Heart left ventricle (tissue), 16 donors: ENCODE measurements at regions not wholly inside any gene's neighbourhood (a gene's known extent, or its start where the extent isn't known, plus 50 kb on each side); places are given as distances from the start of the nearest gene placed in this dataset.

Source experiments
- ATAC-seq, 4 donors: fragments of 200-7000 bp; cut with Tn5 transposase; one replicate each; pipeline ENCODE4 v1.9.1; 2020 to 2022; ENCODE audit warnings: moderate library complexity in 4 of 4, mild to moderate bottlenecking in 3 of 4, moderate number of reproducible peaks in 1 of 4
- DNase-seq, 5 donors: peaks; one replicate each; pipeline ENCODE4 v3.0.0-alpha.2; 2020
- H3K27ac ChIP-seq, 12 donors: fragments of 200-600 bp; sonication (generic) in 4 of 12; one replicate each; pipeline versions ENCODE4 v1.5.0 to v1.8.0; 2016 to 2022; ENCODE audit warnings: mild to moderate bottlenecking in 2 of 12
- H3K27me3 ChIP-seq, 9 donors: fragments of 200-600 bp; sonication (generic) in 2 of 9; one replicate each; pipeline versions ENCODE4 v1.5.1 to v1.8.0; 2016 to 2022; ENCODE audit warnings: mild to moderate bottlenecking in 3 of 9
- H3K36me3 ChIP-seq, 9 donors: fragments of 200-600 bp; sonication (generic) in 2 of 9; one replicate each; pipeline versions ENCODE4 v1.5.0 to v1.8.0; 2018 to 2022; ENCODE audit warnings: mild to moderate bottlenecking in 2 of 9
- H3K4me1 ChIP-seq, 12 donors: fragments of 200-600 bp; sonication (generic) in 4 of 12; one replicate each; pipeline versions ENCODE4 v1.5.0 to v1.8.0; 2016 to 2022; ENCODE audit warnings: mild to moderate bottlenecking in 3 of 12
- H3K4me3 ChIP-seq, 12 donors: fragments of 200-600 bp; sonication (generic) in 4 of 12; one replicate each; pipeline versions ENCODE4 v1.5.0 to v1.8.0; 2017 to 2022; ENCODE audit warnings: mild to moderate bottlenecking in 9 of 12, moderate library complexity in 4 of 12
- H3K9me3 ChIP-seq, 12 donors: fragments of 200-600 bp; sonication (generic) in 4 of 12; one replicate each; pipeline versions ENCODE4 v1.5.0 to v1.8.0; 2016 to 2022; ENCODE audit warnings: mild to moderate bottlenecking in 1 of 12
- POLR2A ChIP-seq, 2 donors: fragments of 450-650 bp; IDR thresholded peaks; one replicate each; pipeline ENCODE4 v1.6.1; 2017; ENCODE audit warnings: antibody characterized with exemption in 2 of 2, mild to moderate bottlenecking in 2 of 2, moderate library complexity in 2 of 2
- WGBS, 4 donors: extraction: QIAGEN DNeasy Blood & Tissue Kit in 2 of 4; methylation state at CpG; one replicate each; pipeline versions ENCODE4 v1.1.5 to v1.1.7; 2013 to 2018; 5-methylcytosine and 5-hydroxymethylcytosine counted together
- intact Hi-C, 10 donors: fragments of 100-400 bp; cut with DNase I; formaldehyde crosslinking; loops; one replicate each; pipeline versions ENCODE4 v1.11.1 to v1.14.2; 2022
- TF ChIP-seq, protein P1 (sequence below), 12 donors: fragments of 200-600 bp; sonication (generic) in 4 of 12; IDR thresholded peaks; one replicate each; pipeline versions ENCODE4 v1.5.0 to v1.8.0; 2018 to 2022; ENCODE audit warnings: antibody characterized with exemption in 12 of 12, mild to moderate bottlenecking in 5 of 12
- donor health status: ischemic (EF 13 %, LVEDD 7.1; RV severe dilation, severe dysfunction).
- donor health status: healthy with polysubstance abuse.
- donor health status: DM: no; HTN: yes; CAD: no.
- donor health status: DM: no; HTN: no; CAD: no.
- donor health status: ischemic (EF 25% LVEDD 6.9; RV normal size, moderate dysfunction).
- donor health status: ischemic (EF 25% LVEDD 5.7; RV mildly dilated, moderate dysfunction).
- donor health status: healthy.
- donor health status: DM: yes; HTN: yes; CAD: no.
- donor health status: ischemic (EF 35%, LVEDD 5.7; RV mildly dilated, moderate dysfunction).
- donor health status: nonischemic (EF 11% LVEDD 7.7; RV severe dilation, severe dysfunction).
- donor health status: DM: yes; HTN: yes; CAD: no.
- donor health status: PGD.
- donor health status: ischemic (EF 29% LVEDD 5.4; RV normal size, mild dysfunction).
- donor health status: nonischemic (EF 23%, LVEDD 6.1; RV moderate dilation, normal function).

DNA sequence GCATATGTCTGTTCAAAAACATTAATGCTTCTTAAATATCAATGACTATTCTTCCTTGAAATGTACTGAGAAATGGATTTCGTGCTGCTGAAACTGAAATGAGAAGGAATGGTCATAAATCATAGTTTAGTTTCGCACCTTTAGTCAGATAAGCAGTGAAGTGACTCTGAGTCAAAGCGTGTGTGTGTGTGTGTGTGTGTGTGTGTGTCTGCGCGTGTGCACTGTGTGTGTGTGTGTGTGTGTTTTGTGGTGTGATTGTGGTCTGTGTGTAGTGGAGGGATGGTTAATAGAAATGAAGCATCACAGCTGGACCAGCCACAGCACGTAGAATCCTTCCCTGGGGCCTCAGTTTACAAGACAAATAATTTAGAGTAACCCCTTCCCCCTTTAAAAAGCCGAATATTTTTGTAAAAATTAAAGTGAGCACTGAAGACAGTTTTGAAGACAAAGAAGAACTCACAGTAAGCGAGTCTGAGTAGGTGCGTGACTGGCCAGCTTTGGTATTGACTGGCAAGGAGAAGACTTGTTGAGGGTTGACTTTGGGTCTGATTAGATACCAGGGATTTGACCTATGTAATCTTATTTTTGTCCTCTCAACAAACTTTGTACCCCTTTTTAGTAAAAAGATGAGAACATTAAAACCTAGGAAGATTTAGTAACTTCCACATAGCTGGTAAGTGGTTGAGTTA is 202.0 kb upstream of the IL12A start:
- DNase-seq: no peak
- Histone ChIP-seq H3K27ac (peak overlapping the region in 2 of 12 donors; percentile 5 to 71), H3K27me3 (no peaks in the 10 kb centered on the region), H3K4me1 (peaks cover 0 to 42% (median 22%) of the 10 kb centered on the region in 12 donors), H3K4me3 (no peak overlapping the region), H3K36me3 (no peaks in the 10 kb centered on the region), H3K9me3 (no peaks in the 10 kb centered on the region)
- TF ChIP-seq, protein P1, sequence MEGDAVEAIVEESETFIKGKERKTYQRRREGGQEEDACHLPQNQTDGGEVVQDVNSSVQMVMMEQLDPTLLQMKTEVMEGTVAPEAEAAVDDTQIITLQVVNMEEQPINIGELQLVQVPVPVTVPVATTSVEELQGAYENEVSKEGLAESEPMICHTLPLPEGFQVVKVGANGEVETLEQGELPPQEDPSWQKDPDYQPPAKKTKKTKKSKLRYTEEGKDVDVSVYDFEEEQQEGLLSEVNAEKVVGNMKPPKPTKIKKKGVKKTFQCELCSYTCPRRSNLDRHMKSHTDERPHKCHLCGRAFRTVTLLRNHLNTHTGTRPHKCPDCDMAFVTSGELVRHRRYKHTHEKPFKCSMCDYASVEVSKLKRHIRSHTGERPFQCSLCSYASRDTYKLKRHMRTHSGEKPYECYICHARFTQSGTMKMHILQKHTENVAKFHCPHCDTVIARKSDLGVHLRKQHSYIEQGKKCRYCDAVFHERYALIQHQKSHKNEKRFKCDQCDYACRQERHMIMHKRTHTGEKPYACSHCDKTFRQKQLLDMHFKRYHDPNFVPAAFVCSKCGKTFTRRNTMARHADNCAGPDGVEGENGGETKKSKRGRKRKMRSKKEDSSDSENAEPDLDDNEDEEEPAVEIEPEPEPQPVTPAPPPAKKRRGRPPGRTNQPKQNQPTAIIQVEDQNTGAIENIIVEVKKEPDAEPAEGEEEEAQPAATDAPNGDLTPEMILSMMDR (IDR thresholded peaks at IDR 0.05): no peak
- no peak for TF ChIP-seq POLR2A (IDR thresholded peaks at IDR 0.05)
- 91 to 94% (median 92%) methylated on average over 9 of the region's 9 CpGs for WGBS, 4 donors
- no peak for ATAC-seq
- intact Hi-C loops: no loop called here

DNA sequence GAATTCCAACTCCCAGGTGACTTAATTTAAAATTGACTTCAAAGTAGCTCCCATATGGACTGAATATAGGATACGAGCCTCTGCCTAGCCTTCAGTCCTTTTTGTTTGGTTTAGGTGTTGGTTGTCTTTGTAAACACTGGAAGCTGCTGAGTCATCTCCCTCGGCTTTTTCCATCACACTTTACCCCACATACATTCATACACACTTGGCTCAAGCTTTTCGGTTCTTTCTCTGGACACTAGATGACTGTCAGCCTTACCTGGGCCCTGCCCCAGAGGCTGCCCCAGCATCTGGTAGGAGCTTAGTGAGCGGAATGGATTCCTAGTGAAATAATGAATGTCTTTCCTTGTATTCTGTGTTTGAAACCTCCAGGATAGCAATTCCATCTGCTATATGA is 201.5 kb upstream of the IL12A start:
- Histone ChIP-seq H3K27me3 (no peaks in the 10 kb centered on the region), H3K27ac (peak overlapping the region in 3 of 12 donors; percentile 5 to 71 (median 36)), H3K36me3 (no peaks in the 10 kb centered on the region), H3K9me3 (no peaks in the 10 kb centered on the region), H3K4me1 (peaks cover 0 to 45% (median 22%) of the 10 kb centered on the region in 12 donors), H3K4me3 (no peak overlapping the region)
- intact Hi-C loops: no loop called here
- DNase-seq (no peak), ATAC-seq (peak in 3 of 4 donors; percentile 33 to 54 (median 37))
- TF ChIP-seq, protein P1 (IDR thresholded peaks at IDR 0.05): no peak
- TF ChIP-seq POLR2A (IDR thresholded peaks at IDR 0.05): no peak
- WGBS, 4 donors: 64 to 73% (median 69%) methylated on average over 4 of the region's 4 CpGs

GRCh38 chr3:159787794-159788205 is 200.8 kb upstream of the IL12A start:
- intact Hi-C loops: loop anchor here in 1 of 10 donors (1.0 kb wide), 1 partner anchor 16 kb away; no protein-coding TSS in a partner anchor
- Histone ChIP-seq H3K36me3 (no peaks in the 10 kb centered on the region), H3K4me1 (peaks cover 0 to 51% (median 25%) of the 10 kb centered on the region in 12 donors), H3K9me3 (no peaks in the 10 kb centered on the region), H3K27ac (peak overlapping the region in 7 of 12 donors; percentile 3 to 71 (median 15)), H3K4me3 (no peak overlapping the region), H3K27me3 (no peaks in the 10 kb centered on the region)
- TF ChIP-seq POLR2A (IDR thresholded peaks at IDR 0.05): no peak
- TF ChIP-seq, protein P1 (IDR thresholded peaks at IDR 0.05): no peak
- peak in 2 of 4 donors; percentile 24 to 47 for ATAC-seq
- DNase-seq: no peak
- 33 to 72% (median 56%) methylated on average over 5 of the region's 5 CpGs for WGBS, 4 donors

DNA sequence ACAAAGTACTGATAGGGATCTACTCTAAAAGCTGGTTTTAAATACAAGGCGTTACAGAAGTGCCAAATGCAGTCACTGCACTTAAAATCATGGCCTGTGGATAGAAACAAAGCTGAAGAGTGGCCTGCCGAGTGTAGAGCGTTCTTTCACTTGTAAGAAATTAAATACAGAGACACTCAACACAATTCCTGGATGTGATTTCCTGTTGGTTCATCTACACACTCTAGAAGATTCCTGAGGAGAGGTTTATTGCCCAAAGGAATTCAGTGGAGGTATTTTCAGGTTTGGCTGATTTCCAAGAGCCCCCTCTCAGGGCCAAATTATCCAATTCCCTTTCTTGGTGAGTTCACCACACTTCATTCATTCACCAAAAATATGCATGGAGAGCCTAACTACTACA is 200.3 kb upstream of the IL12A start:
- no peaks in the 10 kb centered on the region for H3K9me3 ChIP-seq
- peaks cover 0 to 54% (median 26%) of the 10 kb centered on the region in 12 donors for H3K4me1 ChIP-seq
- WGBS, 4 donors: 42 to 56% (median 54%) methylated on average over 3 of the region's 3 CpGs
- no peaks in the 10 kb centered on the region for H3K36me3 ChIP-seq
- peak in 1 of 4 donors; percentile 36 for ATAC-seq
- DNase-seq: no peak
- no peaks in the 10 kb centered on the region for H3K27me3 ChIP-seq
- intact Hi-C loops: loop anchor here in 1 of 10 donors (1.0 kb wide), 1 partner anchor 17 kb away; no protein-coding TSS in a partner anchor
- H3K27ac ChIP-seq: peak overlapping the region in 6 of 12 donors; percentile 3 to 71 (median 20)
- H3K4me3 ChIP-seq: no peak overlapping the region
- no peak for TF ChIP-seq POLR2A (IDR thresholded peaks at IDR 0.05)
- TF ChIP-seq, protein P1 (IDR thresholded peaks at IDR 0.05): no peak
